GM13977 (cell line): ENCODE measurements at regions not wholly inside any gene's neighbourhood (a gene's known extent, or its start where the extent isn't known, plus 50 kb on each side); places are given as distances from the start of the nearest gene placed in this dataset.

Experiments
- DNase-seq: peaks from one replicate; pipeline ENCODE4 v3.0.0; 2012; ENCODE audit warnings: low spot score
- CTCF ChIP-seq: IDR thresholded peaks from 2 replicates; pipeline ENCODE4 v1.5.1; 2012; ENCODE audit warnings: mild to moderate bottlenecking, control low read depth; ENCODE audit not compliant: insufficient read depth; ENCODE audit errors: extremely low read depth, missing control alignments
- in situ Hi-C: fragments of 300-500 bp; cut with MboI; formaldehyde crosslinking; loops from one replicate; pipeline ENCODE4 v1.12.0; 2022; ENCODE audit warnings: low sequenced_read_pairs, low pct_unique_long_range_greater_than_20kb, mixed read lengths, inconsistent platforms; ENCODE audit not compliant: unreplicated experiment

- in situ Hi-C loops = no loop called here
- DNase-seq = no peak
- TF ChIP-seq CTCF = no peak
Measured at GRCh38 chr6:74057326-74057725, 361.3 kb downstream of the CD109 start.

GRCh38 chr6:74054190-74054589 lies 358.2 kb downstream of the CD109 start:
- in situ Hi-C loops = no loop called here
- no peak for DNase-seq
- no peak for TF ChIP-seq CTCF

GRCh38 chr6:74050921-74051320 lies 354.9 kb downstream of the CD109 start:
- TF ChIP-seq CTCF = no peak
- in situ Hi-C loops = no loop called here
- no peak for DNase-seq

- TF ChIP-seq CTCF = no peak
- DNase-seq = no peak
- in situ Hi-C loops = no loop called here
Measured at GRCh38 chr6:74048387-74048786, 352.4 kb downstream of the CD109 start.

GRCh38 chr6:74044417-74045096 lies 348.6 kb downstream of the CD109 start:
- in situ Hi-C loops = no loop called here
- no peak for TF ChIP-seq CTCF
- DNase-seq = no peak

- in situ Hi-C loops = no loop called here
Measured at GRCh38 chr6:74041420-74041819, 345.4 kb downstream of the CD109 start.

More at GRCh38 chr6:74041420-74041819, 345.4 kb downstream of the CD109 start:
- no peak for DNase-seq
- no peak for TF ChIP-seq CTCF
